Parathyroid adenoma (tissue), 2 donors: ENCODE measurements at regions not wholly inside any gene's neighbourhood (a gene's known extent, or its start where the extent isn't known, plus 50 kb on each side); places are given as distances from the start of the nearest gene placed in this dataset.
A peak's percentile ranks its signal among the peaks of the same experiment; 100 is the strongest.

Source experiments
- H2AFZ ChIP-seq: fragments of 300-600 bp; sonication (generic); one replicate; pipeline ENCODE4 v1.7.0; 2017; ENCODE audit warnings: antibody characterized with exemption, mild to moderate bottlenecking
- H3K27ac ChIP-seq: fragments of 300-600 bp; sonication (generic); one replicate; pipeline ENCODE4 v1.7.0; 2017
- H3K27me3 ChIP-seq: fragments of 300-600 bp; sonication (generic); one replicate; pipeline ENCODE4 v1.7.0; 2017; ENCODE audit warnings: low read length; ENCODE audit not compliant: control insufficient read depth, insufficient read depth
- H3K36me3 ChIP-seq: fragments of 300-600 bp; sonication (generic); one replicate; pipeline ENCODE4 v1.7.0; 2017; ENCODE audit warnings: low read length; ENCODE audit not compliant: control insufficient read depth, insufficient read depth
- H3K4me1 ChIP-seq: fragments of 300-600 bp; sonication (generic); one replicate; pipeline ENCODE4 v1.7.0; 2017; ENCODE audit warnings: control low read depth
- H3K4me2 ChIP-seq: fragments of 300-600 bp; sonication (generic); one replicate; pipeline ENCODE4 v1.7.0; 2017; ENCODE audit warnings: low read length
- H3K4me3 ChIP-seq: fragments of 300-600 bp; sonication (generic); one replicate; pipeline ENCODE4 v1.7.0; 2017; ENCODE audit warnings: low read depth, low read length
- H3K79me2 ChIP-seq: fragments of 300-600 bp; sonication (generic); one replicate; pipeline ENCODE4 v1.7.0; 2017; ENCODE audit warnings: control low read depth
- H3K9ac ChIP-seq: fragments of 300-600 bp; sonication (generic); one replicate; pipeline ENCODE4 v1.7.0; 2017; ENCODE audit warnings: mild to moderate bottlenecking
- H3K9me3 ChIP-seq: fragments of 300-600 bp; sonication (generic); one replicate; pipeline ENCODE4 v1.7.0; 2017; ENCODE audit warnings: low read length; ENCODE audit not compliant: control insufficient read depth
- CTCF ChIP-seq: fragments of 300-600 bp; sonication (generic); IDR thresholded peaks from one replicate; pipeline ENCODE4 v1.7.0; 2017; ENCODE audit warnings: antibody characterized with exemption, mild to moderate bottlenecking
- donor health status: primary hyperparathyroidism.

- no peaks in the 10 kb centered on the region for H3K9me3 ChIP-seq
- no peak overlapping the region for H3K9ac ChIP-seq
- H3K36me3 ChIP-seq = no peaks in the 10 kb centered on the region
- H3K27ac ChIP-seq = no peak overlapping the region
- H2AFZ ChIP-seq = no peak overlapping the region
- H3K27me3 ChIP-seq = no peaks in the 10 kb centered on the region
- no peak overlapping the region for H3K4me3 ChIP-seq
- TF ChIP-seq CTCF = no peak
- no peaks in the 10 kb centered on the region for H3K79me2 ChIP-seq
- no peak overlapping the region for H3K4me2 ChIP-seq
- H3K4me1 ChIP-seq = no peaks in the 10 kb centered on the region
These were observed 84.6 kb upstream of the FMR1 start for GRCh38 chrX:147827070-147827469.

- Histone ChIP-seq H3K27ac (no peak overlapping the region), H3K36me3 (no peaks in the 10 kb centered on the region), H3K4me1 (no peaks in the 10 kb centered on the region), H2AFZ (no peak overlapping the region), H3K4me3 (no peak overlapping the region), H3K4me2 (no peak overlapping the region), H3K79me2 (no peaks in the 10 kb centered on the region), H3K9ac (no peak overlapping the region), H3K9me3 (no peaks in the 10 kb centered on the region), H3K27me3 (no peaks in the 10 kb centered on the region)
- TF ChIP-seq CTCF = no peak
These were observed 83.0 kb upstream of the FMR1 start for GRCh38 chrX:147828719-147829118.

- no peak overlapping the region for H3K9ac ChIP-seq
- no peak for TF ChIP-seq CTCF
- H2AFZ ChIP-seq = no peak overlapping the region
- H3K4me2 ChIP-seq = no peak overlapping the region
- H3K27ac ChIP-seq = no peak overlapping the region
- H3K4me3 ChIP-seq = no peak overlapping the region
- H3K36me3 ChIP-seq = no peaks in the 10 kb centered on the region
- no peaks in the 10 kb centered on the region for H3K79me2 ChIP-seq
- H3K9me3 ChIP-seq = no peaks in the 10 kb centered on the region
- no peaks in the 10 kb centered on the region for H3K4me1 ChIP-seq
- no peaks in the 10 kb centered on the region for H3K27me3 ChIP-seq
These were observed 78.9 kb upstream of the FMR1 start for GRCh38 chrX:147832707-147833348.

- peak; percentile 52 for TF ChIP-seq CTCF
- Histone ChIP-seq H3K9me3 (no peaks in the 10 kb centered on the region), H3K36me3 (no peaks in the 10 kb centered on the region), H3K4me2 (no peak overlapping the region), H3K9ac (no peak overlapping the region), H3K79me2 (no peaks in the 10 kb centered on the region), H3K27me3 (no peaks in the 10 kb centered on the region), H3K27ac (no peak overlapping the region), H2AFZ (no peak overlapping the region), H3K4me1 (no peaks in the 10 kb centered on the region), H3K4me3 (no peak overlapping the region)
These were observed 73.1 kb upstream of the FMR1 start for GRCh38 chrX:147838465-147839131.

GRCh38 chrX:147846676-147847075 lies 65.0 kb upstream of the FMR1 start:
- H3K9me3 ChIP-seq = no peaks in the 10 kb centered on the region
- no peak for TF ChIP-seq CTCF
- peaks cover 3% of the 10 kb centered on the region for H3K4me1 ChIP-seq
- H2AFZ ChIP-seq = peak overlapping the region; percentile 38
- no peak overlapping the region for H3K4me2 ChIP-seq
- no peak overlapping the region for H3K4me3 ChIP-seq
- H3K27me3 ChIP-seq = no peaks in the 10 kb centered on the region
- H3K9ac ChIP-seq = no peak overlapping the region
- no peaks in the 10 kb centered on the region for H3K36me3 ChIP-seq
- no peak overlapping the region for H3K27ac ChIP-seq
- H3K79me2 ChIP-seq = no peaks in the 10 kb centered on the region
